ENCODE measurements at regions not wholly inside any gene's neighbourhood (a gene's known extent, or its start where the extent isn't known, plus 50 kb on each side); places are given as distances from the start of the nearest gene placed in this dataset.

- TF ChIP-seq CTCF (IDR thresholded peaks at IDR 0.05; ENCODE audit: low read length) (no peak), EZH2phosphoT487 (IDR thresholded peaks at IDR 0.05; ENCODE audit: low read length) (no peak), EZH2 (optimal IDR thresholded peaks at IDR 0.05; ENCODE audit: low read depth, low read length) (no peak)
These were observed 222.8 kb downstream of the ALDH8A1 start for GRCh38 chr6:134727081-134727480.
